Astrocyte (in vitro differentiated cells and primary cell): ENCODE measurements at regions not wholly inside any gene's neighbourhood (a gene's known extent, or its start where the extent isn't known, plus 50 kb on each side); places are given as distances from the start of the nearest gene placed in this dataset.

Experiments used
- DNase-seq: peaks from one replicate; pipeline ENCODE4 v3.0.0-alpha.2; 2010; ENCODE audit warnings: low read depth
- FAIRE-seq: peaks from 2 replicates; lab custom pipeline; 2011; peaks lifted over from hg19 to GRCh38; lab: Jason Lieb, UNC
- H2AFZ ChIP-seq: 2 replicates; pipeline ENCODE4 v1.6.0; 2012; ENCODE audit warnings: low read depth, low read length, inconsistent platforms
- H3K27ac ChIP-seq: 2 replicates; pipeline ENCODE4 v1.5.1; 2011; ENCODE audit warnings: low read depth, low read length, inconsistent platforms
- H3K27me3 ChIP-seq: 2 replicates; pipeline ENCODE4 v1.6.0; 2011; ENCODE audit warnings: low read length, inconsistent platforms; ENCODE audit not compliant: insufficient read depth
- H3K36me3 ChIP-seq: 2 replicates; pipeline ENCODE4 v1.5.1; 2011; ENCODE audit warnings: low read length, inconsistent platforms; ENCODE audit not compliant: insufficient read depth
- H3K4me1 ChIP-seq: 2 replicates; pipeline ENCODE4 v1.5.1; 2011; ENCODE audit warnings: low read length, inconsistent platforms; ENCODE audit not compliant: insufficient read depth
- H3K4me2 ChIP-seq: 2 replicates; pipeline ENCODE4 v1.6.0; 2012; ENCODE audit warnings: low read length, inconsistent platforms
- H3K4me3 ChIP-seq: 2 replicates; pipeline ENCODE4 v1.5.1; 2011; ENCODE audit warnings: low read depth, mild to moderate bottlenecking, low read length, inconsistent platforms; ENCODE audit not compliant: insufficient read depth
- H3K79me2 ChIP-seq: 2 replicates; pipeline ENCODE4 v1.6.0; 2012; ENCODE audit warnings: mild to moderate bottlenecking, low read length, inconsistent platforms; ENCODE audit not compliant: insufficient read depth
- H3K9ac ChIP-seq: 2 replicates; pipeline ENCODE4 v1.6.0; 2012; ENCODE audit warnings: mild to moderate bottlenecking, low read length, inconsistent platforms
- H3K9me3 ChIP-seq: 2 replicates; pipeline ENCODE4 v1.5.1; 2012; ENCODE audit warnings: low read depth, mild to moderate bottlenecking, low read length, inconsistent platforms; ENCODE audit not compliant: insufficient read depth
- H4K20me1 ChIP-seq: 2 replicates; pipeline ENCODE4 v1.6.0; 2012; ENCODE audit warnings: low read length, inconsistent platforms; ENCODE audit not compliant: insufficient read depth
- H3K27ac Mint-ChIP-seq: one replicate; pipeline ENCODE4 v1.8.0; 2021; ENCODE audit warnings: mild to moderate bottlenecking, mixed read lengths; ENCODE audit not compliant: unreplicated experiment
- H3K27me3 Mint-ChIP-seq: one replicate; pipeline ENCODE4 v1.8.0; 2021; ENCODE audit warnings: low read depth, mixed read lengths; ENCODE audit not compliant: unreplicated experiment
- H3K36me3 Mint-ChIP-seq: one replicate; pipeline ENCODE4 v1.8.0; 2021; ENCODE audit warnings: low read depth, mixed read lengths; ENCODE audit not compliant: unreplicated experiment
- H3K4me1 Mint-ChIP-seq: one replicate; pipeline ENCODE4 v1.8.0; 2021; ENCODE audit warnings: low read depth, mixed read lengths; ENCODE audit not compliant: unreplicated experiment
- H3K4me3 Mint-ChIP-seq: one replicate; pipeline ENCODE4 v1.8.0; 2021; ENCODE audit warnings: mild to moderate bottlenecking, moderate library complexity, mixed read lengths; ENCODE audit not compliant: unreplicated experiment
- H3K9me3 Mint-ChIP-seq: one replicate; pipeline ENCODE4 v1.8.0; 2021; ENCODE audit warnings: mild to moderate bottlenecking, mixed read lengths; ENCODE audit not compliant: unreplicated experiment
- CTCF ChIP-seq: IDR thresholded peaks from 2 replicates; pipeline ENCODE4 v1.5.1; 2011; ENCODE audit warnings: low read depth, mild to moderate bottlenecking, inconsistent platforms, low read length, moderate library complexity; ENCODE audit not compliant: insufficient read depth
- EZH2 ChIP-seq: IDR thresholded peaks from 2 replicates; pipeline ENCODE4 v1.6.1; 2012; ENCODE audit warnings: mild to moderate bottlenecking, low read length, inconsistent platforms; ENCODE audit not compliant: insufficient read depth

- FAIRE-seq (no peak), DNase-seq (no peak)
- H3K4me3 Mint-ChIP-seq = no peak overlapping the region
- H3K27ac ChIP-seq = no peak overlapping the region
- no peaks in the 10 kb centered on the region for H3K79me2 ChIP-seq
- H4K20me1 ChIP-seq = no peaks in the 10 kb centered on the region
- H3K27ac Mint-ChIP-seq = no peak overlapping the region
- no peaks in the 10 kb centered on the region for H3K9me3 Mint-ChIP-seq
- peaks cover 28% of the 10 kb centered on the region for H3K27me3 Mint-ChIP-seq
- no peaks in the 10 kb centered on the region for H3K4me1 Mint-ChIP-seq
- peaks cover 6% of the 10 kb centered on the region for H3K9me3 ChIP-seq
- no peak overlapping the region for H3K4me2 ChIP-seq
- no peak overlapping the region for H2AFZ ChIP-seq
- no peak overlapping the region for H3K4me3 ChIP-seq
- no peaks in the 10 kb centered on the region for H3K36me3 Mint-ChIP-seq
- no peak overlapping the region for H3K9ac ChIP-seq
- H3K27me3 ChIP-seq = no peaks in the 10 kb centered on the region
- H3K4me1 ChIP-seq = no peaks in the 10 kb centered on the region
- TF ChIP-seq EZH2 (no peak), CTCF (no peak)
- H3K36me3 ChIP-seq = no peaks in the 10 kb centered on the region
These were observed 478.4 kb downstream of the BRD1 start for GRCh38 chr22:49349181-49349835.

GRCh38 chr22:49348631-49349030 is 479.0 kb downstream of the BRD1 start:
- Histone ChIP-seq H3K36me3 (no peaks in the 10 kb centered on the region), H3K4me3 (no peak overlapping the region), H3K4me1 (no peaks in the 10 kb centered on the region), H3K9ac (no peak overlapping the region), H3K27ac (no peak overlapping the region), H3K4me2 (no peak overlapping the region), H3K79me2 (no peaks in the 10 kb centered on the region), H2AFZ (no peak overlapping the region), H3K9me3 (peaks cover 6% of the 10 kb centered on the region), H4K20me1 (no peaks in the 10 kb centered on the region), H3K27me3 (no peaks in the 10 kb centered on the region)
- FAIRE-seq (no peak), DNase-seq (no peak)
- no peaks in the 10 kb centered on the region for H3K4me1 Mint-ChIP-seq
- no peak overlapping the region for H3K4me3 Mint-ChIP-seq
- no peaks in the 10 kb centered on the region for H3K9me3 Mint-ChIP-seq
- H3K27ac Mint-ChIP-seq = no peak overlapping the region
- no peak for TF ChIP-seq EZH2
- TF ChIP-seq CTCF = no peak
- peaks cover 28% of the 10 kb centered on the region for H3K27me3 Mint-ChIP-seq
- no peaks in the 10 kb centered on the region for H3K36me3 Mint-ChIP-seq

GRCh38 chr22:49347376-49347775 is 480.3 kb downstream of the BRD1 start:
- DNase-seq (no peak), FAIRE-seq (no peak)
- no peak overlapping the region for H3K9ac ChIP-seq
- H3K27me3 Mint-ChIP-seq = peaks cover 28% of the 10 kb centered on the region
- H3K27me3 ChIP-seq = no peaks in the 10 kb centered on the region
- no peaks in the 10 kb centered on the region for H4K20me1 ChIP-seq
- H3K4me2 ChIP-seq = no peak overlapping the region
- H3K4me1 ChIP-seq = no peaks in the 10 kb centered on the region
- H3K27ac Mint-ChIP-seq = no peak overlapping the region
- H3K4me3 Mint-ChIP-seq = no peak overlapping the region
- no peaks in the 10 kb centered on the region for H3K9me3 Mint-ChIP-seq
- no peaks in the 10 kb centered on the region for H3K36me3 Mint-ChIP-seq
- TF ChIP-seq EZH2 = no peak
- TF ChIP-seq CTCF = no peak
- H3K4me1 Mint-ChIP-seq = no peaks in the 10 kb centered on the region
- H3K9me3 ChIP-seq = no peaks in the 10 kb centered on the region
- no peaks in the 10 kb centered on the region for H3K36me3 ChIP-seq
- H3K4me3 ChIP-seq = no peak overlapping the region
- H3K27ac ChIP-seq = no peak overlapping the region
- H2AFZ ChIP-seq = no peak overlapping the region
- no peaks in the 10 kb centered on the region for H3K79me2 ChIP-seq
